ENCODE measurements at regions not wholly inside any gene's neighbourhood (a gene's known extent, or its start where the extent isn't known, plus 50 kb on each side); places are given as distances from the start of the nearest gene placed in this dataset.

- DNase-seq, result no peak
- in situ Hi-C loops (cut with MboI; ENCODE audit: low pct_ligation_motif_present in 1 of 4, low pct_unique_long_range_greater_than_20kb in 1 of 4, low sequenced_read_pairs in 3 of 4), result no loop called here
- intact Hi-C loops (cut with DNase I; ENCODE audit: low total_unique reads), result no loop called here
- no peak overlapping the region for H3K4me3 ChIP-seq
- 69 to 84% methylated on average over 2 to 3 of the region's 3 CpGs for WGBS, 2 donors (ENCODE audit: low coverage in 1 of 2)
- H3K27ac ChIP-seq, result peak overlapping the region; percentile 68 to 80 (median 70)
- no peak for TF ChIP-seq EP300 (IDR thresholded peaks at IDR 0.05; ENCODE audit: low read depth)
- H3K4me1 ChIP-seq, result peaks cover 0 to 18% (median 0%) of the 10 kb centered on the region in 4 donors
- H3K36me3 ChIP-seq, result no peaks in the 10 kb centered on the region
- no peaks in the 10 kb centered on the region for H3K27me3 ChIP-seq
- no peaks in the 10 kb centered on the region for H3K9me3 ChIP-seq
Observed at GRCh38 chr18:10050956-10051355, 137.1 kb downstream of the VAPA start.

GRCh38 chr18:10051877-10052631 lies 138.2 kb downstream of the VAPA start:
- DNase-seq, result peak; percentile 54
- peak overlapping the region; percentile 68 to 80 (median 70) for H3K27ac ChIP-seq
- in situ Hi-C loops (cut with MboI; ENCODE audit: low pct_ligation_motif_present in 1 of 4, low pct_unique_long_range_greater_than_20kb in 1 of 4, low sequenced_read_pairs in 3 of 4) (no loop called here), intact Hi-C loops (cut with DNase I; ENCODE audit: low total_unique reads) (no loop called here)
- WGBS, 2 donors (ENCODE audit: low coverage in 1 of 2), result 40 to 47% methylated on average over 8 of the region's 8 CpGs
- peaks cover 0 to 19% (median 0%) of the 10 kb centered on the region in 4 donors for H3K4me1 ChIP-seq
- H3K27me3 ChIP-seq, result no peaks in the 10 kb centered on the region
- H3K4me3 ChIP-seq, result no peak overlapping the region
- no peaks in the 10 kb centered on the region for H3K36me3 ChIP-seq
- no peak for TF ChIP-seq POLR2A (IDR thresholded peaks at IDR 0.05)
- TF ChIP-seq POLR2AphosphoS5 (IDR thresholded peaks at IDR 0.05), result peak in 2 of 3 donors; percentile 70 to 73
- no peaks in the 10 kb centered on the region for H3K9me3 ChIP-seq

GRCh38 chr18:10052871-10053270 lies 139.1 kb downstream of the VAPA start:
- intact Hi-C loops (cut with DNase I; ENCODE audit: low total_unique reads), result no loop called here
- DNase-seq, result no peak
- in situ Hi-C loops (cut with MboI; ENCODE audit: low pct_ligation_motif_present in 1 of 4, low pct_unique_long_range_greater_than_20kb in 1 of 4, low sequenced_read_pairs in 3 of 4), result no loop called here
- WGBS, 2 donors (ENCODE audit: low coverage in 1 of 2), result 97% methylated on average over 3 of the region's 3 CpGs; no CpG with 5 or more reads in 1 of the 2 donors
- no peaks in the 10 kb centered on the region for H3K36me3 ChIP-seq
- no peaks in the 10 kb centered on the region for H3K9me3 ChIP-seq
- H3K4me1 ChIP-seq, result peaks cover 0 to 27% (median under 1%) of the 10 kb centered on the region in 4 donors
- TF ChIP-seq CTCF (IDR thresholded peaks at IDR 0.05), result no peak
- TF ChIP-seq POLR2A (IDR thresholded peaks at IDR 0.05), result no peak
- no peak for TF ChIP-seq POLR2AphosphoS5 (IDR thresholded peaks at IDR 0.05)
- TF ChIP-seq EP300 (IDR thresholded peaks at IDR 0.05; ENCODE audit: low read depth), result no peak
- no peak overlapping the region for H3K4me3 ChIP-seq
- no peaks in the 10 kb centered on the region for H3K27me3 ChIP-seq
- H3K27ac ChIP-seq, result peak overlapping the region; percentile 68 to 80 (median 70)

GRCh38 chr18:10053861-10054260 lies 140.0 kb downstream of the VAPA start:
- no peak overlapping the region for H3K4me3 ChIP-seq
- 84% methylated on average over 5 of the region's 5 CpGs; no CpG with 5 or more reads in 1 of the 2 donors for WGBS, 2 donors (ENCODE audit: low coverage in 1 of 2)
- H3K9me3 ChIP-seq, result no peaks in the 10 kb centered on the region
- intact Hi-C loops (cut with DNase I; ENCODE audit: low total_unique reads) (no loop called here), in situ Hi-C loops (cut with MboI; ENCODE audit: low pct_ligation_motif_present in 1 of 4, low pct_unique_long_range_greater_than_20kb in 1 of 4, low sequenced_read_pairs in 3 of 4) (no loop called here)
- H3K36me3 ChIP-seq, result no peaks in the 10 kb centered on the region
- no peaks in the 10 kb centered on the region for H3K27me3 ChIP-seq
- peaks cover 0 to 37% (median 2%) of the 10 kb centered on the region in 4 donors for H3K4me1 ChIP-seq
- DNase-seq, result no peak
- no peak for TF ChIP-seq CTCF (IDR thresholded peaks at IDR 0.05)
- TF ChIP-seq POLR2AphosphoS5 (IDR thresholded peaks at IDR 0.05), result no peak
- no peak for TF ChIP-seq POLR2A (IDR thresholded peaks at IDR 0.05)
- no peak for TF ChIP-seq EP300 (IDR thresholded peaks at IDR 0.05; ENCODE audit: low read depth)
- H3K27ac ChIP-seq, result no peak overlapping the region

- no peak overlapping the region for H3K4me3 ChIP-seq
- intact Hi-C loops (cut with DNase I; ENCODE audit: low total_unique reads) (no loop called here), in situ Hi-C loops (cut with MboI; ENCODE audit: low pct_ligation_motif_present in 1 of 4, low pct_unique_long_range_greater_than_20kb in 1 of 4, low sequenced_read_pairs in 3 of 4) (no loop called here)
- H3K36me3 ChIP-seq, result no peaks in the 10 kb centered on the region
- TF ChIP-seq CTCF (IDR thresholded peaks at IDR 0.05), result no peak
- TF ChIP-seq EP300 (IDR thresholded peaks at IDR 0.05; ENCODE audit: low read depth), result no peak
- TF ChIP-seq POLR2AphosphoS5 (IDR thresholded peaks at IDR 0.05), result no peak
- no peak for TF ChIP-seq POLR2A (IDR thresholded peaks at IDR 0.05)
- H3K27me3 ChIP-seq, result no peaks in the 10 kb centered on the region
- H3K27ac ChIP-seq, result no peak overlapping the region
- no peaks in the 10 kb centered on the region for H3K9me3 ChIP-seq
- no peak for DNase-seq
- 91 to 94% methylated on average over 2 to 10 of the region's 10 CpGs for WGBS, 2 donors (ENCODE audit: low coverage in 1 of 2)
- peaks cover 0 to 41% (median 3%) of the 10 kb centered on the region in 4 donors for H3K4me1 ChIP-seq
Observed at GRCh38 chr18:10054366-10054765, 140.6 kb downstream of the VAPA start.
